NCI-H146 treated with DMSO at 0.1 percent for 48 hours (cell line): ENCODE measurements at regions not wholly inside any gene's neighbourhood (a gene's known extent, or its start where the extent isn't known, plus 50 kb on each side); places are given as distances from the start of the nearest gene placed in this dataset.
"Not testable (repeated sequence)": the region's sequence is repeated elsewhere in the genome, so short reads cannot be mapped to it uniquely, and the experiment has no call there.

Experiments used
- DNase-seq: peaks from one replicate; lab custom pipeline; 2025; ENCODE audit not compliant: unreplicated experiment; lab: John Stamatoyannopoulos, UW

DNA sequence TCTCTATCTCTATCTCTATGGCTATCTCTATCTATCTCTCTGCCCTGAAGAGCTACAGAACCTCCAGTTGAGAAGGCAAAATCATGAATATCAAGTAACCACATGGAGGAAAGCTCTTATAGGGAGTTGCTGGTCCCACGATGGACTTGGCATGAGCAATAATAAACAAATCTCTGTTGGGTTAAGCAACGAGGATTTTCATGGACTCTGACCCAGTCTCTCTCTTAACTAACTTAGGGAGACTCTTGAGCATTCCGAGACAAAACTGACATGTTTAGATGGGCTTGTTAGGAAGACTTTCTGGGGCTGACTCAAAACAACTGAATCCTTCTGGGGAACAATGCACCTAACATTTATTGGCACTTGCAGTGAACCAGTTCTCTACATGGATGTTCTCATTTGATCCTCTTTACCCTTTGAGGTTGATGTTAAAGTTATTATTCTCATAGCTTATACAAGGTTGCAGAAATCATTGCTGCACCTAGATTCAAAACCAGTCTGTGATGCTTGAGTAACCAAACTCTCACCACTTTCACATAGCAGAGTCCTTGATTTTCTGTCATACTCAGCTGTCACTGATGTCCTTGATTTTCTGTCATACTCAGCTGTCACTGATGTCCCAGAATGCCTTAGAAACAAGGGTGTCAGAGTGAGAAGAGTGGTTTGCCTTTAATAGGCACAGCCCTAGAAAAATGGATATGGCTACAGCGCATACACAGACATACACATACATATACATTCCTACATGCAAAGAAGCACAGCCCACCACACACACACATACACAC is 354.6 kb upstream of the MAF start:
- no peak for DNase-seq

DNA sequence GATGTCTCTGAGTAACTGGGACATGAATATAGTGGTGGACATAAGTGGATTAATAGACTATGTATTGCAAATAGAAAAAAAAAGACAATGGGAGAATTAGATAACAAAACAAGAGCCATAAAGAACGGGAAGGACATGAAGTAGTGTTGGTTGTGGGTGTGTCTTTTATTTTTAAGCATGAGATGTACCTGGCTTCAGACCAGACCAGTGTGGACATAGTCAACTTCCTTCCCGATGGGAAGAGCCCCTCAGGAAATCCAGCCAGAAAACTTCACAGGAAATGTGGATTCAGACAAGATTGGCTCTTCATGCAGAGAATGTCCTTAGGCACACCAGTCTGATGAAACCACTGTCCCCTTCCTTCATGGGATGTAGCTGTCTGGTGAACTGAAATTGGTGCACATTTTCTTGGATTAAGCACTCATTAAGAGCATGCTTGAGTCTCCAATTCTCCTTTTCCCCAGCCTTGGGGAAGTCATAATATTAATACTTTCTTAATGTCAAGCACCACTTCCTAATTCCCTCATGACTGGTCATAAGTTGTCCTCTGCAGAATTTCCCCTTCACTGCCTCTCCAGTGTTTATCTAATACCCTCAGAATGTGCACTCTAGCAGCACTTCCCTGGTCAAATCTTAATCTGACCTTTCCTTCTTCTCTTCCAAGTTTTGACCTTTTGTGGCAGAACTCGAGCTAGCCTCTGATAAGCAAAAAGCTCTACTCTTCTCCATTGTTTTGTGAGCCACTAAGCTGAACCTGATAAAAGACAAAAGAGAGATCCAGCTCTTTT is 350.6 kb upstream of the MAF start:
- no peak for DNase-seq

DNA sequence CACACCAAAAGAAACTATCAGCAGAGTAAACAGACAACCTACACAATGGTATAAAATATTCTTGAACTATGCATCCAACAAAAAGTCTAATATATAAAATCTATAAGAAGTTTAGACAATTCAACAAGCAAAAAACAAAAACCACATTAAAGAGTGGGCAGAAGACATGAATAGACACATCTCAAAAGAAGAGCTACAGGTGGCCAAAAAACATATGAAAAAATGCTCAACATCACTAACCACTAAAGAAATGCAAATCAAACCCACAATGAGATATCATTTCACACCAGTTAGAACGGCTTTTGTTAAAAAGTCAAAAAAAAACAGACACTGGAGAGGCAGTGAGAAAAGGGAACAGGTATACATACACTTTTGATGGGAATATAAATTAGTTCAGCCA is 348.9 kb upstream of the MAF start:
- no peak for DNase-seq

DNA sequence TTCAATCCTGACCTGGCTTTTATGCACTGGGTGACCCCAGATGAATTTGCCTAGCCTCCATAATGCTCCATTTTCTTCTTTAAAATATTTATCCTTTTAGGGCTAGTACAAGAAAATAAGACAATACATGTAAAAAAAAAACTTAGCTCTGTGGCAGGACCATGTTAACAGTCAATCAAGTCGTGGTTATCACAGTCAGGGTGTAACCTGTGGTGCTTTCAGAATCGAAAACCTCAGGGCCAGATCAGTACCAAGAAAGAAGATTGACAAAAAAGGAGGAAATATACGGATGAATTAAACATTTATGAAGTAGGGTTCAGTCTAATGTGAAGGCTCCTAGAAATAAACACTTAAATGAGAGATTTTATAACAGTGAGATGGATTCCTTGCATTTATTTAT is 347.2 kb upstream of the MAF start:
- no peak for DNase-seq

DNA sequence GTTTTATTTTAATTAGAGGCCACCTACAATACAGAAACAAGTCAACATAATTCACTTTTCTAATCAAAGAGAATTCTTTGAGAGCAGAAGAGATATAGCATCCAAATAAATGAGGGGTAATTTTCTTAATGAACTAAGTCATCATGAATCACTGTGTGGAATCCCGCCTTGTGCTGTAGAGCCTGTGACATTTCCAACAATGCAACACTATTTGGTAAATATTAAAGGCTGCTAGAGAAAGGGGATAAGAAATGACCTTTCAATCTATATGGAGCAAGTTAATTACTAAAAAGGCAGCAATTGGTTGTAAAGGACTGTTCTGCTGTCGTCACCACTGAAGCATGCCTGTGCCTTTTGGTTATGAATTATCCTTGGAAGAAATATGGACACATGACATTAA is 345.7 kb upstream of the MAF start:
- DNase-seq = no peak

DNA sequence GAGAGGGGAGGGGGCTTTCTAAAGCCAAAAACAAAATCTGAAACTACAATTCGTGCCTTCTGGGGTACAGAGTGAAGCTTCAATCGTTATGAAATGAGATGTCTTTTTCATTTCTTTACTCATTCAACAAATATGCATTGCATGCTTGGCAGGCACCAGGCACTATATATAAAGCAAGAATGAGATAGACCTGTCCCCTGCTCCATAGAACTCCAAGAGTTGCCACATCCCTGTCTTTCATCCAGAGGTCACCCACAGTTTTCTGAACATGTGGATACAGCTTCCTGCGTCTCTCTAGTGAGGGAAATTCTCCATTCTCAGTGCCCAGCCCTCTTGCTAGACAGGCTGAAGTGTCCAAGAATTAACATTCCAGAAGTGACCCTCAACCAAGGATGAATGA is 343.2 kb upstream of the MAF start:
- no peak for DNase-seq

DNA sequence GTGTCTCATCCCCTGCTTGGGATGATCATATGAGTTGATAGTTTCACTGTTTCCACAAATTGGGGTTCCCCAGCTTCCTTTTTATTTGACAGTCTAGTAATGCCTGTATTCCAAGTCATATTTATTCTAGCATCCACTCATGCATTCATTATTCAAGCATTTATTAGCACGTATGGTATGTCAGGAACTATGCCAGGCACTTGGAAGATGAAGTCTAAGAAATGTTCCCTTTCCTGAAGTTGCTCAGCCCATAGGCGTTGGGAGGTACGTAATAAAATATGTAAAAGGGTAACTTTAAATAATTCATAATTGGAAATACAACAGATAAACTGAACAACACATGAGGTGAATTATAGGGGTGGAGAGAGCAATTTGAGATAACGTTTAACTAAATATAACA is 338.0 kb upstream of the MAF start:
- DNase-seq = no peak

DNA sequence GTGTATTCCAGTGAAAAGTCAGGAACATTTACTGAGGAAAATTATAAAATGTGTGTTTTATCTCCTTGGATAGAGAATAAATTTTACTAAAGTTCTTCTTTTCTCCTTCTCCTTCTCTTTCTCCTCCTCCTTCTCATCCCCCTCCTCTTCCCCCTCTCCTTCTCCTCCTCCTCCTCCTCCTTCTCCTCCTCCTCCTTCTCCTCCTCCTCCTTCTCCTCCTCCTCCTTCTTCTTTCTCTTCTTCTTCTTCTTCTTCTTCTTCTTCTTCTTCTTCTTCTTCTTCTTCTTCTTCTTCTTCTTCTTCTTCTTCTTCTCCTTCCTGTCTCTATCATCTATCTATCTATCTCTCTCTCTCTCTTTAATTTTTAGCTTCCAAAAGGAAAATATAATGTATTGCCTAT is 337.1 kb upstream of the MAF start:
- not testable (repeated sequence) for DNase-seq

DNA sequence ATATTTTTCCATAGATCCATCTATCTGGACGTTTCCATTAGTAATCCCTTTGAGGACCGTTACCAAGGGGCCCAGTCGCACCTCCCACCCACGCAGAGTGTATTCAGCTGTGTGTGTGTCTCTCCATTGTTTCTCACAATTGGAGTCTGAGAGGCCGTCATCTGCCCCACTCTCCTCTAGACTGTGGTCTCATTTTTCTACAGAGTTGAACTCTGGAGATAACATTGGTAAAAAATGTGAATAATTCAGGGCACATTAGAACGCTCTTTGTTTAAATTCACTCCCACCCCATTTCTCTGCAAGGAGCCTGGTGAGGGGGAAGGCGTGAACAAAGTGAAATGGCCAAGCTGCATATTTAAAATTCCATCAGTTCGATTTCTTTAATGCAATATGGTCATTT is 333.1 kb upstream of the MAF start:
- no peak for DNase-seq

DNA sequence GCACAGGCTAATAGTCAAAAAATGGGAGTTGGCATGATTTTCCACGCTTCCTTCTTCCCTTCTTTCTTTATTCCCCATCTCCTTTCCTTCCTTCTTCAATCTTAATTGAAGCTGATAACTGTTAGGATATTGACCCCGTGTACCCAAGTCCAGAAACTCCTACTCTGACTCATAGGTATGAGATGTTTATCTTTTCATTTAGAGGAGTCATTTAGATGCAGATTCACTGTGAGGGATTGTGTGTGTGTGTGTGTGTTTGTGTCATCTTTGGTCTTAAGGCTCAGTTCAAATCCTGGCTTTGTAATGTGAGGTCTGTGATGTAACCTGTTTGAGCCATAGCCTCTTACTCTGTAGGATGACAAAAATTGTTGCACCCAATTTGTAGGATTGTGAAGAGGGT is 332.0 kb upstream of the MAF start:
- no peak for DNase-seq

DNA sequence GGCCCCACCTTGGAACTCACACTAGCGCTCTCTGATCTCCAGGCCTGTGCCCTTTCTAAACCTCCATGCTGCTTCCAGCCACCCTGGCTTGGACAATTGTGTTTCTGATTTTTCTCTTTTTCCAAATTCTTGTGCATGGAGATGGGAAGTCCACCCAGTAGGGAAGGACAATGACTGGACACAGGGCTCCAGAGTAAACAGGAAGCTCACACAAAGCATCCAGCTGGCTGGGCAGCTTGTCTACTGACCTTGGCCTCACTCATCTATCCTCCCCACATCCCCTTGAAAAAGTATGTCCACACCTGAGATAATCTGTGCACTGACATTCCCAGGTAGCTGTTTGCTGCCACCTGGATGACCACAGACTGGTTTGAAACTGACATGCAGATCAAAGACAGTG is 331.2 kb upstream of the MAF start:
- DNase-seq = no peak

DNA sequence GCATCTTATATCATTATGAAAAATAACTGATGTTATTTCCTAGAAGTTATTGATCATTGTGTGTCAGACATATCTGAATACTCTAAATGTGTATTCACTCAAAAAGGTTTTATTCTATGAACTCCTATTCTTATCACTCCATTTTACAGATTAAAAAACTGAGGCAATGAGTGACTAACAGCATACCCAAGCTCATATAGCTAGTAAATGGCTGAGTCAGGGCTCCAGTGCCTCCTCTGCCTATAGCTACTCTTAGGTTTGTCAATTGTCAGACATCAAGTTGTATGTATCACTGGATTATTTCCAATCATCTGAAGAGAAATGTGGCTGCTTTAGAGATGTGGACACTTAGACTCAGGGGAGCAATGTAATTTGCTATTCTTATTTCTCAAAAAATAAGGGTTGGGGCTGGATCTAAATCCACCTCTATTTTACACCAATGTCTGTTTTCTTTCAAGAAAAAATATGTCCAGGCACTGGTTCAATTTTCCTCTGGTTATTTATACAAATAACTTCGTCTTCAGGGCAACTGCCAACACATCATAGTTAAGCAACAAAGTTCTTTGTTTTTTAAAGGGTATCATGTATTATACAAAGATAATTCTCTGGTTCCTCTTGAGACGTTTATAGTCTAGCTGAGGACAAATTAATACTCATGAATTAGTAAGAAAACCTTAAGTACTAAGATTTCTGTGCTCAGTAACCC is 328.9 kb upstream of the MAF start:
- DNase-seq = no peak

DNA sequence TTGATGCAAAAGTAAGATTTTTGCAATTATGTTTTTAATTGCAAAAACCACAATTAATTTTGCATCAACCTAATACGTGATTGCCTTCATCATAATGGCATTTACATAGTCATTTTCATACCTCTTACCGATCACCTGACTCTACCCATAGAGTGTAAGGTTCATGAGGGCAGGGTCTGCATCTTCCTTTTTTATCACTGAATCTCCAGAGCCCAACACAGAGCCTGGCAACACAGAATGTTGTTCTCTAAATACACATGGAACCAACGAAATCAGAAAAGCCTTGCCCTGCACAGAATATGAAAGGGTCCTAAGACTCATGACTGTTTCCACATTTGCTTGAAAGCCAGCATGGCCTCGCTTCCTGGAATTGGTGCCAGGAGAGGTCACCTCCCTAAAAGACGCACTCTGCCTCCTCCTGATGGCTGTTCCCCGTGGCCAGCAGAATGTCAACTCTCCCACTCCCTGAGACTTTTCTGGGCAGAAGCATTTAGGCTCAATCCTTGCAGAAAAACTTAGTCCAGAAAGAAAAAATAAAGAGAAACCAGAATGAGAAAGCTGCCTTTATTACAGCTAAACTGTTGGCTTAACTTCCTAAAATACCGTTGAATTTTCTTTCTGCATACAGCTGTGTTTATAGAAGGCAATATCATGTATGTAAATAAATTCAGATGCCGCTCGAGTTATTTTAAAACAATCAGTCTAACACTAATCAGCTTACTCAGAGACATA is 327.8 kb upstream of the MAF start:
- no peak for DNase-seq

DNA sequence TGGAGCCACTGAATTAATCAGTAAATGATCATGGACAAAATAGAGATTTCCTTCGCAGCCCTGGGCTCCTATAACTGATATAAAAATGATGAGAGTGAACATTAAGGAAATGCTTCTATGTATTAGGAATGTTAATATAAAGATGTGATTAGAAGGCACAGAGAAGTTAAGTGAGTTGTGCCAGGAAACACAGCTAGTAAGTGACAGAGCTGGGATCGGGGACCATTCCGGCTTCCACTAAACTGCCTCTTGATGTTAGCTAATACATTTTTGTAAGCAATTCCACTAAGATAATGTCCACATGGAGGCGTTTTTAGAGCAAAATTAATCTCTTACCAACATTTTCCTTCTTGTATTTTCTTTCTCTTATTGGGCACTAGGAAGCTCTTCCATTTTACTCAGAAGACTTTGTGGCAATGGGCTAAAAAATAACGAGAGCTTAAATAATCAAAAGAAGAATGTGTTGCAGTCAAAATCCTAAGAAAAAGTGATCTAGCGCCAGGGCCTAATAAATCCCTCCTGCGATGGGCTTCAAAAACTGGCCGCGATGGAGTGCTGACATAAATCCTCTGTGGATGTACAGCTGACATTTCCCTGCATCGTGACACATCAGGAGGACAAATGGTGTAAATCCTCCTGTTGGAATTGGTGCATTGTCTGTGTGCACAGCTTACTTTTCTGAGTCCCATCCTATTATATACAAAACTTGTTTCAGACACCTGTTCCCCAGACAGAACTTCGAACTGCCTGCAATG is 326.1 kb upstream of the MAF start:
- DNase-seq = no peak

DNA sequence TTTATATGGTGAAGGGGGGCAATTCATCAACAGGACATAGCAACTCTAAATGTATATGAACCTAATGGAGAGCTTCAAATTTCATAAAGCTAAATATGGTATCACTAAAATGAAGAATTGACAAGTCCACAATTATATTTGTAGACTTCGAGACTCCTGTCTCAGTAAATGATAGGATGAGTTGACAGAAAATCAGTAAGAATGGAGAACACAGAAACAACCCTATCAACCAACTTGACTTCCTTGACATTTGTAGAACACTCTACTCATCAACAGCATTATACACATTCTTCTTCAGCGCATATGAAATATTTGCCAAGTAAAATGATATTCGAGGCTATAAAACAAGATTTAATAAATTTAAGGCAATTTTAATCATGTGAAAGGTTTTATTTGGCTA is 322.9 kb upstream of the MAF start:
- no peak for DNase-seq

DNA sequence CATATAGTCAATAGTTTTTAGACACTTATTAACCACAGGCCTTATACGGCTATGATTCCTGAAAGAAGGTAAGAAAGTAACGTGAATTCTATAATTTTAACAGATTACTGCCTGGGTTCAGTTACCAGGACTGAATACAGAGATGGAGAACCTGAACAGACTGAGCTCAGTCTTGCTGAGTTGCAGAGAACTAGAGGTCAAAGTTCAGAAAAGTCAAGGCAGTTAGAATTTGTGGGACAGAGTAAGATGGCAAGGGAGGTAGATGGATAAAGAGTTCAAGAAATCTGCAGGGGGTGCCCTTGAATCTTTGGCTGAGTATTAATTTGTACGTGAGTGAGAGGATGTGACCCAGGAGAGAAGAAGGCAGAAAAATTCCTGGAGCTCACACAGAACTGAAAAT is 320.1 kb upstream of the MAF start:
- no peak for DNase-seq

DNA sequence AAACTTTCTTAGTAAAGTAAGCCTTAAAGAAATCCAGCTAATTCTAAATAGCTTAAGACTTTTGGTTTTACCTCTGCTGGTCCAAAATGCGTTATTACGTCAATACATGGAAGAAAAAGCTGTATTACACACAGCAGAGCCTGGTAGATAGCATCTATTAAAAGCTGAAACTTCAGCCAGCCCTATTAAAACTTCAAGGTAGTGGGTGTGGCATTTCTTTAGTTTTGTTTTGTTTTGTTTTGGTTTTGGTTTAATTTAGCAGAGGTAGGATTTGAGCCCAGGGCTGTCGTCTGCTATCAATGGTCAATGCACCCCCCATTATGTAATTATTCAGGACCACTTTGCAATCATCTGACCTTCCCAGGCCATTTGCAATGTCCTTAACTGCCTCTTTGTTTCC is 318.4 kb upstream of the MAF start:
- no peak for DNase-seq

DNA sequence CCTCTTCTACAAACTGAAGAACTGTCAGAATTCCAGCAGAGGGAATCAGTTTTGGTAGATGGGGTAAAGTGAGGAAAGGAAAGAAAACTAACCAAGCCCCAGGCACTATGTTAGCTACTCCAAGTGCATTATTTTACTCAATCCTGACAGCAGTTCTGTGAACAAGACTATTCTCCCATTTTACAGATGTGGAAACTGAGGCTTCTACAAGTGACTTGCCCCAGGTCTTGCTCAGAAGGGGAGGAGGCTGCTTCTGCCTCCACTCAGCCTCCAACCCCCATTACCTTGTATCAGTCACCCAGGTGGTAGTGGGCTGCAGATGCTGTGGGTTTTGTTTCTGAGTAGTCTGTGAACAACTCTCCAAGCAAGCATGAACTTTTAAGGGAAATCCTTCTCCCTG is 315.2 kb upstream of the MAF start:
- DNase-seq = no peak

DNA sequence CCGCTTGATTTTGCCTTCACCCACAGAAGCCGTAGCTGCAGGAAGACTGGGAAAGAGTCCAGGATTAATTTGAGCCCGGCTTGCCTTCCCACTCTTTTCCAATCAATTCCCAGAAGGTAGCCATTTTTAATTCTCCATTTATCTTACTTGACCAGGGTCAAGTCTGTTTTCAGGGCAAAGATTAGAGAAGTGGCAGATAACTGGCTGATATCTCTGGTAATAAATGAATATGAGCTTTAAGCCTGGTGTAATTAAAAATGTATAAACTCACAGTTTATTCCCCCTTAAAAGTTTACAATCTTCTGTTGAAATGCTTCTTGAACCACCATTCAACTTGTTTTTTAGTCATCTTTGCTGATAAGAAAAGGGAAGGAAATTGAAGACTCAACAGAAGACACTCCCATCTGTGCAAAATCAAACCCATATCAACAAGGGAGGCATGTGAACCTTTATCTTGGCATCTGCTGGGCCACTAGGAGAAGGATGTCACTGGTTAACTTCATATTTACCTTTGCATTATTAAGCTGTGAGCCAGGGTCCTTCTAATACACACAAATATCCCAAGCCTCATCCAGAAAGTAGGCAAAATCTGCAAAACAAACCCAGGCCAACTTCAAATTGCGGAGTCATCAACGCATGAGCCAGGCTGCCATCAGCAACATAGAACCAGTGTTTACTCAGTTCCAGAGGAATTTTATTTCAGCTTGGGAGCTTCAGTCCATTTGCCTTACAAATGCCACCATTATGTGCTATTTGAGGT is 314.6 kb upstream of the MAF start:
- no peak for DNase-seq
